NCI-H748 (cell line): ENCODE measurements at regions not wholly inside any gene's neighbourhood (a gene's known extent, or its start where the extent isn't known, plus 50 kb on each side); places are given as distances from the start of the nearest gene placed in this dataset.

Experiments
- DNase-seq: peaks from one replicate; lab custom pipeline; 2025; ENCODE audit not compliant: unreplicated experiment; lab: John Stamatoyannopoulos, UW

GRCh38 chr6:81694855-81695254 is 57.6 kb downstream of the TENT5A start:
- no peak for DNase-seq

- DNase-seq, result peak; percentile 39
Measured at GRCh38 chr6:81694207-81694606, 58.3 kb downstream of the TENT5A start.

GRCh38 chr6:81693266-81693665 is 59.2 kb downstream of the TENT5A start:
- no peak for DNase-seq

GRCh38 chr6:81690073-81690472 is 62.4 kb downstream of the TENT5A start:
- DNase-seq, result no peak

- no peak for DNase-seq
Measured at GRCh38 chr6:81689580-81689979, 62.9 kb downstream of the TENT5A start.

- peak; percentile 16 for DNase-seq
Measured at GRCh38 chr6:81683912-81684311, 68.6 kb downstream of the TENT5A start.

GRCh38 chr6:81682858-81683620 is 69.4 kb downstream of the TENT5A start:
- no peak for DNase-seq

GRCh38 chr6:81682235-81682795 is 70.2 kb downstream of the TENT5A start:
- peak; percentile 39 for DNase-seq

GRCh38 chr6:81669445-81669844 is 83.0 kb downstream of the TENT5A start:
- no peak for DNase-seq

GRCh38 chr6:81668615-81669047 is 83.8 kb downstream of the TENT5A start:
- DNase-seq, result no peak

- DNase-seq, result no peak
Measured at GRCh38 chr6:81666481-81666880, 86.0 kb downstream of the TENT5A start.

- no peak for DNase-seq
Measured at GRCh38 chr6:81656231-81656630, 96.2 kb downstream of the TENT5A start.

GRCh38 chr6:81655696-81656095 is 96.8 kb downstream of the TENT5A start:
- DNase-seq, result no peak

- DNase-seq, result no peak
Measured at GRCh38 chr6:81648502-81648901, 104.0 kb downstream of the TENT5A start.

GRCh38 chr6:81643156-81643555 is 109.3 kb downstream of the TENT5A start:
- DNase-seq, result no peak

GRCh38 chr6:81640891-81641290 is 111.6 kb downstream of the TENT5A start:
- no peak for DNase-seq

GRCh38 chr6:81640126-81640525 is 112.4 kb downstream of the TENT5A start:
- no peak for DNase-seq

GRCh38 chr6:81638366-81638765 is 114.1 kb downstream of the TENT5A start:
- DNase-seq, result no peak

- DNase-seq, result no peak
Measured at GRCh38 chr6:81636930-81637568, 115.4 kb downstream of the TENT5A start.

- DNase-seq, result peak; percentile 66
Measured at GRCh38 chr6:81634155-81634880, 118.2 kb downstream of the TENT5A start.

- DNase-seq, result peak; percentile 12
Measured at GRCh38 chr6:81633391-81633790, 119.1 kb downstream of the TENT5A start.

GRCh38 chr6:81630719-81631118 is 121.8 kb downstream of the TENT5A start:
- DNase-seq, result no peak
